GM19468 (cell line): ENCODE measurements at regions not wholly inside any gene's neighbourhood (a gene's known extent, or its start where the extent isn't known, plus 50 kb on each side); places are given as distances from the start of the nearest gene placed in this dataset.
"Not testable (repeated sequence)": the region's sequence is repeated elsewhere in the genome, so short reads cannot be mapped to it uniquely, and the experiment has no call there.

Source experiments
- ATAC-seq: cut with Tn5 transposase; IDR thresholded peaks from one replicate; pipeline ENCODE4 v1.9.1; 2021; ENCODE audit warnings: mild to moderate bottlenecking, moderate library complexity, moderate number of reproducible peaks; ENCODE audit not compliant: unreplicated experiment; ENCODE audit errors: extremely low read depth

- ATAC-seq: no peak
These were observed 68.2 kb downstream of the LHX9 start for GRCh38 chr1:197985351-197985750.

- ATAC-seq: no peak
These were observed 69.6 kb downstream of the LHX9 start for GRCh38 chr1:197986817-197987216.

- ATAC-seq: no peak
These were observed 70.1 kb downstream of the LHX9 start for GRCh38 chr1:197987294-197987693.

- ATAC-seq: not testable (repeated sequence)
These were observed 71.4 kb downstream of the LHX9 start for GRCh38 chr1:197988581-197988980.

- ATAC-seq: no peak
These were observed 71.9 kb downstream of the LHX9 start for GRCh38 chr1:197989058-197989457.

GRCh38 chr1:197991594-197991993, 74.4 kb downstream of the LHX9 start:
- no peak for ATAC-seq

- ATAC-seq: no peak
These were observed 77.8 kb downstream of the LHX9 start for GRCh38 chr1:197994907-197995407.

GRCh38 chr1:197995408-197996258, 78.5 kb downstream of the LHX9 start:
- ATAC-seq: no peak

- ATAC-seq: not testable (repeated sequence)
These were observed 79.0 kb downstream of the LHX9 start for GRCh38 chr1:197996259-197996512.

GRCh38 chr1:197998110-197998509, 80.9 kb downstream of the LHX9 start:
- ATAC-seq: no peak

GRCh38 chr1:198001776-198002408, 84.7 kb downstream of the LHX9 start:
- no peak for ATAC-seq

- ATAC-seq: no peak
These were observed 86.3 kb downstream of the LHX9 start for GRCh38 chr1:198003468-198003867.

- no peak for ATAC-seq
These were observed 89.8 kb downstream of the LHX9 start for GRCh38 chr1:198007011-198007410.

- no peak for ATAC-seq
These were observed 90.8 kb downstream of the LHX9 start for GRCh38 chr1:198007687-198008607.

GRCh38 chr1:198014355-198014754, 97.2 kb downstream of the LHX9 start:
- no peak for ATAC-seq

- no peak for ATAC-seq
These were observed 98.1 kb downstream of the LHX9 start for GRCh38 chr1:198015309-198015708.

GRCh38 chr1:198018529-198018928, 101.4 kb downstream of the LHX9 start:
- ATAC-seq: no peak

- no peak for ATAC-seq
These were observed 102.0 kb downstream of the LHX9 start for GRCh38 chr1:198019126-198019525.

GRCh38 chr1:198024336-198024735, 107.2 kb downstream of the LHX9 start:
- no peak for ATAC-seq

- ATAC-seq: no peak
These were observed 107.6 kb downstream of the LHX9 start for GRCh38 chr1:198024782-198025181.

- no peak for ATAC-seq
These were observed 113.5 kb downstream of the LHX9 start for GRCh38 chr1:198030682-198031081.
